Hematopoietic multipotent progenitor cell treated with erythropoietin and hydrocortisone succinate and interleukin-3 and kit ligand, for 15 days (in vitro differentiated cells): ENCODE measurements at regions not wholly inside any gene's neighbourhood (a gene's known extent, or its start where the extent isn't known, plus 50 kb on each side); places are given as distances from the start of the nearest gene placed in this dataset.

Experiments
- DNase-seq: peaks from one replicate; pipeline ENCODE4 v3.0.0-alpha.2; 2015; ENCODE audit warnings: low spot score

DNA sequence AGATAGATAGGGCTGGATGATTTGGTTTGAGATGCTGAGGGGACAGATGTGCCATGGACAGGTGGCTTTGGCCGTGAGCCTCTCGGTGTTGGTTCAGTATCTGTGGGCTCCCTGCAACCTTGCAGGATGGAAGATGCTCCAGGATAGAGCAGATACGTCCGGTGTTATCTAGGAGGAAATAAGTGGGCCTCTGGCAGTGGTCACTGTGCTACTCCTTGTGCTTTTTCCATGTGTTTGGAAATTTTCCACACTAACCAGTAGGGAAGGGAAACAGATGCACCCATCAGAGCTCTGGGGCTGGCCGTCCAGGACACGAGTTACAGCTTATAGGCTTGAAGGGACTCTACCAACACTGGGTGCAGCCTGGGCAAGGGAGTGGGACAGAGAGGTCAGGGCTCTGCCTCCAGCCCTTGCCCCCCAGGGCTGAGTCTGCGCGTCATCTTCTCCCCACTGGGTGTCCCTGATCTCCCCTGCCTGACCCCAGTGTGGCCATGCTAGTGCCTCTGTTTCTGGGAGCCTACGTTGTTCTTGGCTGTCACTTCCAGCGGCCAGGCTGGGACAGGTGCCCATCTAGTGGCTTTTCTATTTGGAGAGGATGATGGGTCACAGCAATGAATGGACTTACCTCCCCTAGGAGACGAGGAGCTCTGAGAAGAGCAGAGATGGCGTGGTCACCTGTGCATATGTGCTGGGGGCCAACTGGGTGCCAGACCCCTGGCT, 166.9 kb downstream of the SEC14L1 start:
- DNase-seq: no peak

DNA sequence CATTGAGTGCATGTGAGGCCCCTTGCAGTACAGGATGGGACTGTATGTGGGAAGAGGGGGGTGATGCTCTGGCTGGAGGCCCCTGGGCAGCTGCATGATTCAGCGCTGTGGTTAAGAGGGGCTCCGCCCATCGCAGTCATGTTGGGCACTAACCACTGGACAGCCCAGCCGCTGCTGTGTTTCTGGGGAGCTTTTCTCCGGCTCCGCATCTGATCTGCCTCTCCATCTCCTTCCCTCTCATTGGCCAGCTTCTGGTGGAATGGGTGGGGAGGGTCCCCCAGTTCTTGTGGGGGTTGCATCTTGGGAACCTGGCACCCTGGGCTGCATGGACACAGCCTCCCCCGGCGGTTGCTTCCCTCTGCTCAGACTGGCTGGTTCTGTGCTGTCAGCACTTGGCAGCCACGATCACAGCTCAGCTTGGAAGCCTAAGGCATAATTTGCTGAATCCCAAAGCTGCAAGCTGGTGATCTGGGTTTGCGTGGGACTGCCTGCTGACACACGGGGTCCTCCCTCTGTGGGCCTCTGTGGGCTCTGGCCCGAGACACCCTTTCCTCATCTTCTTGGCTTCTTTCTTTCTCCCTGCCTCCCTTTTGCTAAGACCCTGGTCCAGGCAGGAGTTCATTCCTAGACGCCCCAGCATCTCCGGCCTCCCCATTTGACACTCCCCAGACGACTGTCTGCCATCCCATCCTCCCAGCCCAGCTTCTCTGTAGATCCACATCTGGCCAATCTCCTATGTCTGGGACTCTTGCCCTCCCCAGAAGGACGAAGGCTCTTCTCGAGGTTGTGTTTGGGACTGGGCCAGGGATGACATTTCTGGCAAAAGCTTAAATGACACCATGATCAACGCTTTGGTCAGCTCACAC, 168.3 kb downstream of the SEC14L1 start:
- no peak for DNase-seq

DNA sequence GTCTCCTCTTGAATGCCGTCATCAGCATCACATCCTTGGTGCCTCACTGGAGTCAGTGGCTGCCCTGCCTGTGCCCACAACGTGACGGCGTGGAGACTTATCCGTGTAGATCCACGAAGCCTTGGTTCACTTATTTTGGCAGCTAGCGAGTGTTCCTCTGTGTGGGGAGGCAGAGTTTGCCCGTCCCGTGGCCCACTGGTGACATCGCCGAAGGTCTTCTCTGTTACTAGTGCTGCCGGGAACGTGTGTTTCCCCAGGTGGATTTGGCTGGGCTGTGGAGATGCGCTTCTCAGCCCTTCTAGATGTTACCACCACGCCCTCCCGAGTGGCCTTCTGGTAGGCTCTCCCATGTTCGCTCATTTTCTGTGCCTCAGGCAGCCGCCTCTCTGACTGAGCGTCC, 169.6 kb downstream of the SEC14L1 start:
- DNase-seq: no peak

DNA sequence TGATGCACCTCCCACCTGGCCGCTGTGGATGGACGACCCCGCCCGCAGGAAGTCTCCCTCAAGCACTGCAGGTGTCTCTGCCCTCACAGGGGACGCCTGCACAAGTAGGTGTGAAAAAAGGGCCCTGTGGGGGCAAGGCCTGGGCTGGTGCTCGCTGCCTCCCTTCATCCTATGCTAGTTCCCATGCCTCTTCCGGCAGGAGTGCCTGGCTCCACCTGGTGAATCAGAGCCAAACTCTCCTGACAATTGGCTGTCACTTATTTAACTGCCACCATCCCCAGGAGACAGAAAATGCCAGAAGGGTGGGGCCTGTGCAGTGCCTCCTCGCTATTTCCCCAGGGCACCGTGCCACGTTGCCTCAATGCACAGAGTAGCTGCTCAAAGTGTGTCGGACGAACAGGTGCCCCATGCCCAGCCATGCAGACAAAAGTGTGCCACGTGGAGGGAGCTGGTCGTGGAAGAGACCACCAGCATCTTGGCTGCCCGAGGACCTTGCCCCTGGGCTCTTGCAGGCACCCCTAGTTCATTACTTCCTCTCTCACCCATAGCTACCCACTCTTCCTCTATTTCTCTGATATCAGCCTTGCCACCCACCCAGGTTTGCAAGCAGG, 170.7 kb downstream of the SEC14L1 start:
- no peak for DNase-seq

DNA sequence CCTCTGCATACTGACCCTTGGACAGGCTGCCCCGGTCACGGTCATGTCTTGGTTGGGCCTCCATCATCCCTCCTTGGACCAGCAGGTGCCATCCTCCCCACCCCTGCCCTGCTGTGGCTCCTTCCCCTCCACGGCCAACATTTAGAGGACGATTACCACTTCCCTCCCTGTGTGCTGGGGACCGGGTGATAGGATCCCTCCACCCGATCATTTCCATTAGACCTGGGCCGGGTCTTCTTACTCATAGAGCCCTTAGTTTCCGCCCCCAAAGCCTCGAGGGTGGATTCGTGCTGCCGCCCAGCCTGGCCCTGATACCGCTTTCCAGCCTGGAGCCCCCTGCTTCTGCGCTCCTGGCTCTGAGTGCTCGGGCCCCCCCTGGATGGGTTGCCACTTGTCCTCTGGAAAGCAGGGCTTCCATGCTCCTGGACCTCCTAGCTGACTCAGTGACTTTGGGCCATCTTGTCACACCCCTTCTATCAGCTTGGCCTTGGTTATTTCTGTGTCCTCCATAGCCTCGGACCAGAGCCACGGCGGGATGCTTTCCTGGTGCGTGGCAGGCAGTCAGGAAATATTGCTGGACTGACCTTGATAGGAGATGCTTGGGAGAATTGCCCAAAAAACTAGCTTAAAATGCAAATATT, 171.4 kb downstream of the SEC14L1 start:
- no peak for DNase-seq

DNA sequence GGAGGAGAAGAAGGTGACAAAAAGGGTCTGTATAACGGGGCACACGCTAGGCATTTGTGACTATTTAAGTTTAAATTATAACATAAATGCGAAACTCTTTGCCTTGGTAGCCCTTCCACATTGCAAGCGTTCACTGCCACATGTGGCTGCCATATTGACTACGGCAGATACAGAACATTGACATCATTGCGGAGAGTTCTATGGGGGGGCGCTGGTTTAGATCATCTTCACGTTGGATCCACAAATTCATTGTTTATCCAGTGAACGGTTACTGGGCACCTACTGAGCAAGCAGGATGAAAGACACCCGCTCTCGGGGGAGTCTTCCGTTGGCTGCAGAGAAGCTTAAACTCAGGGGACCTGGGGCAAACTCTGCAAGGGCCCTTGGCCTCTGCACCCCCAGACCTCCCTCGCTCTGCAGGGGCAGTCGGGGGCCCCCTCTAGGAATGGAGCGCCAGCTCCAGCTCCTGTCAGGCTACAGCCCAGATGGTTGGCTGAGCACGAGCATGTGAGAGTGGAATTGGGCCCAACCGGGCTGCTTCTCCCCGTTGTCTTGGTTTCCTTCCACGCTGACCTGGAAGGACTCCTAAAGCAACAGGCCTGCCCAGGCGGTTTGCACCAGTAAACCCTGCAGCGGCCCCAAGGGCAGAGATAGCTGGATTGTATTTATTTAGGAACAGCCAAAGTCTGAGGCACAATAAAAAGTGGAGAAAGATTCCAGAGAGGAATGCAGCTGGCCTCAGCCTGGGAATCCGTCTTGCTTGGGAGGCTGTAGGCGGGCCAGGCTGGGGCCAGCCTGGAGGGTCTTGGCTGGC, 172.2 kb downstream of the SEC14L1 start:
- no peak for DNase-seq

DNA sequence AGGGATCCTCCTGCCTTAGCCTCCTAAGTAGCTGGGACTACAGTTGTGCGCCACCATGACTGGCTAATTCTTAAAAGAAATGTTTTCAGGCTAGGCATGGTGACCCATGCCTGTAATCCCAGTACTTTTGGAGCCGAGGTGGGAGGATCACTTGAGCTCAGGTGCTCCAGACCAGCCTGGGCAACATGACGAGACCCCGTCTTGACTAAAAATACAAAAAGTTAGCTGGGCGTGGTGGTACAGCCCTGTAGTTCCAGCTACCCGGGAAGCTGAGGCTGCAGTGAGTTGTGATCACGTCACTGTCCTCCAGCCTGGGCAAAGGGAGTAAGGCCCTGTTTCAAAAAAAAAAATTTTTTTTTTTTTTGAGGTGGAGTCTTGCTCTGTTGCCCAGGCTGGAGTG, 173.1 kb downstream of the SEC14L1 start:
- no peak for DNase-seq

DNA sequence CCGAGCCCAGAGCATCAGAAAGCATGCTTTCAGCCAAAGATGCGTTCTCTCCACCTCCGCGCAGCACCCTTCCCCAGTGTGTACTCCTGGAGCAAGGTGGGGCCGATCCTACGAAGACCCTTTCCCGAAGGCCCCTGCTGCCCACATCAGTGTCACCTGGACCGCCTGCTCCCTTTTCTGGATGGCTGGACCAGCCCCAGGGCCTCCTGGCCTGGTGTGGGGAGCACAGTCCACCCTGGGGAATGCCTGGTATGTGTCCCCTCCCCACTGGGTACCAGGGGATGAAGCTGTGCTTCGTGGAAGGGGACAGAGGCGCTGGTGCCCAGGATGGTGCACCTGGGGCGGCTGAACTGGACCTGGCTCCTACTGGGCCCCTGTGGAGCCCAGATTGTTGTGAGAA, 173.8 kb downstream of the SEC14L1 start:
- DNase-seq: no peak

DNA sequence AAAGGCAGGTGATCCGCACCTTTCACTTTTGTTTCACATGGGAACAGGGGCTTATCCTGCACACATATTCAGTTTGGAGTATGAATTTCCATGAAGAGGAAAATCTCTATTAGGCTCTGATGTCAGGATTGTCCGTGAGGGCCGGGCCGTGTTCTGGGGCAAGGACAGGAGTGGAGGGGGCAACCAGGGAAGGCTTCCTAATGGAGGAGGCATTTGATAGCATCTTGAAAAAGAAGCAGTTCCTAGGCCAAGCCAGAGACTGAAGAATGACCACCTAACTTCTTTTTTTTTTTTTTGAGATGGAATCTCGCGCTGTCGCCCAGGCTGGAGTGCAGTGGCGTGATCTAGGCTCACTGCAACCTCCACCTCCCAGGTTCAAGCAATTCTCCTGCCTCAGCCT, 174.2 kb downstream of the SEC14L1 start:
- DNase-seq: no peak

DNA sequence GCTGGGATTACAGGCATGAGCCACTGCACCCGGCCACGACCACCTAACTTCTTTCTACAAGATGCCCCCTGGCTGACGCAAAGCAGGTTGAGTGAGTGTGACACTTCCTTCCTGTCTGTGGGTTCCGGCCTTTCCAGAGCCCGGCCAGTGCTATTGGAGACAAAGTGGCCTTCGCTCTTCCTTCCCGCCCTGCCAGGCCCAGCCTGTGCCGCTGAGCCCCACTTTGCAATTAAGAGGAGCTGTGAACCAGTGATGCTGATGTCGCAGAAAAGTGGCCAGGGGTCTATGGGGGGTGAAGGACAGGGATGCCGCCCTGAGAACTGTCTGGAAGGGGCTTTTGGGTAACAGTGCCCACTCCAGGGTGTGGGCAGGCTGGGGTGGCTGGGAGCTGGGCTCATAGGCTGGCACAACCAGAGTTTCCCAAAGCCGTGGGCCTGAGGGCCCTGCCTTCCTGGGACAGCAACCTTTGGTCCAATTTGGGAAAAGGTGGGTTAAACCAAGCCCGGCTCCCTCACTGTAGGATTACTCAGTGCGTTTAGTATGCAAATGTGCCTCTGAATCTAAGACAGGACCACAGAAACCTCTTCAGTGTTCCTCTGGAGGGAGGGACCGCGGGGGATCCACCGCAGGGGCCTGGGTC, 174.9 kb downstream of the SEC14L1 start:
- no peak for DNase-seq

DNA sequence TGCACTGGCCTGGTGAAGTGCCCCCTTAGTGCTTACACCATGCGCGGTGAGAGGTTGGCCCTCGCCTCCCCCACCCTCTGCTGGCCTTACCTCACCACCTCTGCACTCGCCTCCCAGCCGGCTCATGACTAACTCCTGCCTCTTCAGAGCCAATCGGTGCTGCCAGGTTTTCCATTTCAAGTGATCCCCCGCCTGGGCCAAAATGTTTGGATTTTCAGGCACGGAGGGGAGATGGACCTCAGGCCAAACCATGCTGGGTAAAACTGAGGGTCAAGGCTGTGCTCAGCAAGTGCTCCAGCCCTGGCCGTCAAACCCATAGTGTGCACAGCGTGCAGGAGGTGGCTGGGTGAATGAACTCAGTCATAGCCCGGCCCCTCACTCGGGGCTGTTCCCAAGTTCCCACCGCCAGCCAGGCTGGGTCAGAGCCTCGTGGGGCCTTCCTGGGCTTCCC, 175.4 kb downstream of the SEC14L1 start:
- no peak for DNase-seq

DNA sequence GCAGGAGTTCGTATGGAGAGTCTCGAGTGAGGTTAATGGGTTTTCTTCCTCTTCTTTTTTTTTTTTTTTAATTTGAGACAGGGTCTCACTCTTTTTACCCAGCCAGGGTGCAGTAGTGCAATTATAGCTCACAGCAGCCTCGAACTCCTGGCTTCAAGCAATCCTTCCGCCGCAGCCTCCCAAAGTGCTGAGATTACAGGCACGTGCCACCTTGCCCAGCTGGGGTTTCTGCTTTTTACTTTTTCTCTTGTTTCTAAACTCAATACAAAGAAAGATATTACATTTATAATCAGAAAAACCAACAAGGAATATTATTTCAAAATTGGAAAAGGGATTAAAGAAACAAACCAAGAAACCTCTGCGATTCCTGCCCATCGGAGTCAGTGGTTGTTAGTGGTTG, 175.9 kb downstream of the SEC14L1 start:
- no peak for DNase-seq

DNA sequence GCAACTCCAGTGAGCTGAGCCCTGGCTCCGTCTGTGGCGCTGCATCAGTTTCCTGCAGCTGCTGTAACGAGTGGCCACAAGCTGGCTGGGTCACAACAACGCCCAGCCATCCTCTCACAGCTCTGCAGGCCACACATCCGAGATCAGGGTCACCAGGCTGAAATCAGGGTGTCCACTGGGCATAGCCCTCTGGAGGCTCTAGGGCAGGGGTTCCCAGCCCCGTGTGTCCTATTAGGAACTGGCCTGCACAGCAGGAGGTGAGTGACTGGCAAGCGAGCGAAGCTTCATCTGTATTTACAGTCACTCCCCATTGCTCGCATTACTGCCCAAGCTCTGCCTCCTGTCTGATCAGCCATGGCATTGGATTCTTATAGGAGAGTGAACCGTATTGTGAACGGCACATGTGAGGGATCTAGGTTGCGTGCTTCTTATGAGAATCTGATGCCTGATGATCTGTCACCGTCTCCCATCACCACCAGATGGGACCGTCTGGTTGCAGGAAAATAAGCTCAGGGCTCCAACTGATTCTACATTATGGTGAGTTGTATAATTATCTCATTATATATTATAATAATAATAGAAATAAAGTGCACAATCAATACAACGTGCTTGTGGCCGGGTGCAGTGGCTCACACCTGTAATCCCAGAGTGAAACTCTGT, 176.5 kb downstream of the SEC14L1 start:
- no peak for DNase-seq

DNA sequence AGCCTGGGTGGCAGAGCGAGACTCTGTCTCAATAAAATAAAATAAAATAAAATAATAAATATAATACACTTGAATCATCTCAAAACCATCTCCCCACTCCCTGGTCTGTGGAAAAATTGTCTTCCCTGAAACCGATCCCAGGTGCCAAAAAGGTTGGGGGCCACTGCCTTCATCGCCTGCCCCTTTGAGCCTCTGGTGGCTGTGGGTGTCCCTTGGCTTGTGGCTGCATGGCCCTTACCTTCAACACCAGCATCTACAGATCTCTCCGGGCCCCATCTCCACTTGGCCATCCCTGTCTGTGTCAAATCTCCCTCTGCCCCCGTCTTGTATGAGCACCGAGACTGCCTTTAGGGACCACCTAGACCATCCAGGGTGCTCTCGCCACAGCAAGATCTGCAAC, 177.3 kb downstream of the SEC14L1 start:
- no peak for DNase-seq

DNA sequence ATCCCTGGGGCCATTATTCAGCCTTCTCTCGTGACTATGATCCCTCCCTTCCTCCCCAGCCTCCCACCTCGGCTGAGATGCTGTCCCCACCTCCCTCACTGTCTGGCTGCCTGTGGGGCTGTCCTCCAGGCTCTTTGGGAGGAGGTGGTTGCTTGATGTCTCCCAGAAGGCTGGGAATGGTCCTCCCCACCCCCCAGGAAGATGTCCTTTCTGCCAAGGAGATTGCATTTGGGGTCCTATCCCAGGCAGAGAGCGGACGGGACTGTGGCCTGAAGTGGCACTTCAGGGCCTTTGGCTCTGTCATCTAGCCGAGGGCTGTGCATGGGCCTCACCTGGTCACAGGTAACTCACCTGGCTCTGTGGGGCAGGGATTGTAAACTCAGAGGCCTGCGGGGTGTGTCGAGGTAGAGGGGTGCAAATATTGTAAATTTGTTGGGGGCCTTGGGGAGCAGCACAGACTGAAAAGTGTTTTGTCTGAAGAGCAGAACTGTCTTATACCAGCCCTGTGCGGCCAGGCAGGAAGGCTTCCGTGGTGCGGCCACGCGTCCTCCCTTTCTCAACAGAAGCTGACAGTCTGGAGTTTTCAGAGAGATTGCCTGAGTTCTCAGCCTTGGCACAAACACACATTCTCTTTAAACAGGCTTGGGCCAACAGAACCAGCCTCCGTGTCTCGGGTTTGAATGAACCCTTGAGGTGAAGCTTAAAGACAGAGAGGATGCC, 177.9 kb downstream of the SEC14L1 start:
- DNase-seq: no peak

DNA sequence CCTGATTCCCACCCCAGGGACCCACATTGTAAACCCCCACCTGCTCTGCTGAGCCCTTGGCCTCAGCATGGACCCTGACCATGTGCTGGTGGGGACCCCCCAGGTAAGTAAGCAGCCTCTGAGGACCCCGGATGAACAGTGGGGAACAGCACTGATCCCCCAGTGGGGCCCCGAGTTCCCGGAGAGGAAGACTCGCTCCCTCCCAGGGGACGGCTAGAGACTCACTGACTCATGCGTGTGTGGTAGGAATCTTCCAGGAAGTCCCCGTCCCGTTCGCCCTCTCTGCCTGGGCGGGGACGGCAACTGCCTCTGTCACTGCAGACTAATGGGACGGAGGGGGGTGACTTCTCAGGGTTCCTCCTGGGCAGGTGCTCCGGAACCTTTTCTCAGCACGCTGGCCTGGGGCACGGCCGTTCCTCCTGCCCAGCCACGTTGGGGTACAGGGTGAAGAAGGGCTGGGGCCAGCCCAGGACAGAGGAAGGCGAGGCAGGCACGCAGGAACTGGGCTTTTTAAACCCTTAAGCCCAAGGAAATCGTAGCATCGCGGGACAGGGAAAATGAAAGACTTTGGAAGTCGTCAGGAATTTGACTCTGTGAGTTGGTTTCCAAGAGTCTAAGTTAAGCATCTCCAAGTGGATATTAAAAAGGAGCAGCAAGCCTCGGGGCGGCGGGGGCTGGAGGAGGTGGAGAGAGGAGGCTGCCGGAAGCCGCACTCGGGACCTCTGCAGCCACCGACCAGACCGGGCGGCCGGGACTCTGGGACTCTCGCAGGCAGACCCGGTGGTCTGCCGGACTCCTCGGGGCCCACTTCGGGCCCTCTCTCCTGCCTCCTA, 178.7 kb downstream of the SEC14L1 start:
- DNase-seq: no peak

DNA sequence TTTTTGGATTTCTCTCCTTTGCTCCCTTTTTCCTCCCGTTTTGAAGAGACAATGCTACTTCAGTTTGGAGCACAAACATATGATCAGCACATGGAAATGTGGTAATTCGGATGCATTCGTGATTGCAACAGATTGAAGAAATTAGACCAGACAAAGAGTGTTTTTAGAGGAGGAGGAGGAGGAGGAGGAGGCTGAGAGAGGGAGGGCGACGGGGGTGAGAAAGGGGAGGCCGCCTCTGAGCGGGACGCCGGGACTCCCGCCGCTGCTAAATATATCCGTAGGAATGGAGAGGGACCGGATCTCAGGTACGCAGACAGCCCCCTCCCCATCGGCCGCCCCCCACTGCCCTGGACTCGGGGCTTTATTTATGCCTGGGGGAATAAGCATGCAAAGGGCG, 179.3 kb downstream of the SEC14L1 start:
- no peak for DNase-seq

DNA sequence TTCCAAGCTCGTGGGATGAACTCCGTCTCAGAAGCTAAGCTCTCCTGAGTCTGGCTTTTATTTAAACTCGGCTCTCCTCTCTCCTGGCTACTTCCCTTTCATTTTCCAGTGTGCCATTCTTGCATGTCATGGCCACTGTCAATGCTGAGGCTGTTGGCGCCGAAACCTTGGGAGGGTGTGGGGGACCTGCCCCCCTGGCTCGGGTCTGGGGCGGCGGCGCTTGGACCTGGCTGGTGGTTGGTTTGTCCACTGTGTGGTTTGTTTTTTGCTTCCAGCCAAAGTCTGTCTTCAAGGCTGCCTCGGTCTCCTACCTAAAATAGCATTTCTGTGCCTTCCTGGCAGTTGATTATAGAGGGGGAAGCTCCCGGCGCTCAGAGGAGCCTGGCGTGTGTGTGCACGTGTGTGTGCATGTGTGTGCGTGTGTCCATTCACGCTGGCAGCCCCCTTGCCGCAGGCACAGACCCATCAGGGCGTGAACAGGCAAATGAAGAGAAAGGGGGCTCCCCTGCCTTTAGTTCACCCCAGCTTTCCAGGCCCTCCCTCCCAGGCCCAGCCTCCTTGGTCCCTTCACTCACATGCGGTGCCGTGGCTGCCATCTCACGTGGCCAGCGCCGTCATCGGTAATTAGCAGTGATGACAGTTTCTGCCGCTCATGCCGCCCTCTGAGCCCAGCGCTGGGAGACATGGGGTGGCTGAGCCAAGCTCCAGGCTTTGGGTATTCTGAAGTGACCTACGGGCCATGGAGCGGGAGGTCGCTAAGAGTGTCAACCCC, 179.9 kb downstream of the SEC14L1 start:
- no peak for DNase-seq
